NCI-H2081 treated with DMSO at 0.1 percent for 48 hours (cell line): ENCODE measurements at regions not wholly inside any gene's neighbourhood (a gene's known extent, or its start where the extent isn't known, plus 50 kb on each side); places are given as distances from the start of the nearest gene placed in this dataset.

Source experiments
- DNase-seq: peaks from one replicate; lab custom pipeline; 2025; lab: John Stamatoyannopoulos, UW

- DNase-seq: no peak
Observed at GRCh38 chr2:199025146-199025545, 432.6 kb downstream of the SATB2 start.

GRCh38 chr2:199024224-199024623, 433.5 kb downstream of the SATB2 start:
- DNase-seq: no peak

GRCh38 chr2:199019898-199020507, 437.7 kb downstream of the SATB2 start:
- peak; percentile 30 for DNase-seq

- no peak for DNase-seq
Observed at GRCh38 chr2:199018826-199019225, 438.9 kb downstream of the SATB2 start.

- DNase-seq: no peak
Observed at GRCh38 chr2:199015072-199015471, 442.7 kb downstream of the SATB2 start.

GRCh38 chr2:199014226-199014625, 443.5 kb downstream of the SATB2 start:
- DNase-seq: no peak

GRCh38 chr2:199011908-199012307, 445.8 kb downstream of the SATB2 start:
- no peak for DNase-seq

GRCh38 chr2:198994678-198995077, 463.1 kb downstream of the SATB2 start:
- no peak for DNase-seq

- no peak for DNase-seq
Observed at GRCh38 chr2:198991431-198991830, 466.3 kb downstream of the SATB2 start.

- no peak for DNase-seq
Observed at GRCh38 chr2:198975779-198976178, 482.0 kb downstream of the SATB2 start.

GRCh38 chr2:198973785-198974184, 484.0 kb downstream of the SATB2 start:
- no peak for DNase-seq

GRCh38 chr2:198973181-198973580, 484.6 kb downstream of the SATB2 start:
- DNase-seq: no peak

- no peak for DNase-seq
Observed at GRCh38 chr2:198968545-198968944, 489.2 kb downstream of the SATB2 start.

GRCh38 chr2:198966269-198966668, 491.5 kb downstream of the SATB2 start:
- no peak for DNase-seq

- no peak for DNase-seq
Observed at GRCh38 chr2:198961547-198961946, 496.2 kb downstream of the SATB2 start.

GRCh38 chr2:198957181-198957580, 500.6 kb downstream of the SATB2 start:
- no peak for DNase-seq

- no peak for DNase-seq
Observed at GRCh38 chr2:198953328-198953727, 504.4 kb downstream of the SATB2 start.

- DNase-seq: no peak
Observed at GRCh38 chr2:198950803-198951202, 506.9 kb downstream of the SATB2 start.

GRCh38 chr2:198945496-198945895, 512.2 kb downstream of the SATB2 start:
- DNase-seq: no peak

- DNase-seq: no peak
Observed at GRCh38 chr2:198930170-198930569, 527.6 kb downstream of the SATB2 start.

GRCh38 chr2:198928026-198928425, 529.7 kb downstream of the SATB2 start:
- DNase-seq: no peak

- no peak for DNase-seq
Observed at GRCh38 chr2:198917926-198918720, 539.6 kb downstream of the SATB2 start.

- no peak for DNase-seq
Observed at GRCh38 chr2:198917275-198917674, 540.5 kb downstream of the SATB2 start.
